ENCODE measurements at regions not wholly inside any gene's neighbourhood (a gene's known extent, or its start where the extent isn't known, plus 50 kb on each side); places are given as distances from the start of the nearest gene placed in this dataset.

DNA sequence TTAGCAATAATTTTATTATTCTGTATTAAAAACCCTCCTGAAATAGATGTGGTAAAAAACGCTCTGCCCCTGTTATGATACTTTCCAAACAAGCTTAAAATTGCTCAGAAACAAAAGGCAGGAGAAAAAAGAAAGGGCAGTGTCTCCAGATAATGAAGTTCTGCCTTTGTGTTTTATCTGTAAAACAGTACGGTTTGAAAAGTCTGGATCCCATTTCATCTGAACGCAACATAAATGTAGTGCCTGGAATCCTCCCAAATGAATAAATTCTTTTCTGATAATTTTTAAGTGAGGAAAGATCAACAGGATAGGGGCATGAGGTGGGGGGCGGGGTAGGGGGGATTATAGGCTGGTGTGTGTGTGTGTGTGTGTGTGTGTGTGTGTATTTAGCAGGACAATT, 87.5 kb upstream of the SOX9 start:
- Histone ChIP-seq H3K36me3 (ENCODE audit: control insufficient read depth, insufficient read depth, low read length) (no peaks in the 10 kb centered on the region), H3K27me3 (replicated peaks; ENCODE audit: control insufficient read depth, insufficient read depth, low read length) (no peaks in the 10 kb centered on the region), H3K4me3 (replicated peaks; ENCODE audit: low read depth, low read length) (no peak overlapping the region)
- DNase-seq (ENCODE audit: extremely low read depth, insufficient read length): no peak
- TF ChIP-seq, protein P1, sequence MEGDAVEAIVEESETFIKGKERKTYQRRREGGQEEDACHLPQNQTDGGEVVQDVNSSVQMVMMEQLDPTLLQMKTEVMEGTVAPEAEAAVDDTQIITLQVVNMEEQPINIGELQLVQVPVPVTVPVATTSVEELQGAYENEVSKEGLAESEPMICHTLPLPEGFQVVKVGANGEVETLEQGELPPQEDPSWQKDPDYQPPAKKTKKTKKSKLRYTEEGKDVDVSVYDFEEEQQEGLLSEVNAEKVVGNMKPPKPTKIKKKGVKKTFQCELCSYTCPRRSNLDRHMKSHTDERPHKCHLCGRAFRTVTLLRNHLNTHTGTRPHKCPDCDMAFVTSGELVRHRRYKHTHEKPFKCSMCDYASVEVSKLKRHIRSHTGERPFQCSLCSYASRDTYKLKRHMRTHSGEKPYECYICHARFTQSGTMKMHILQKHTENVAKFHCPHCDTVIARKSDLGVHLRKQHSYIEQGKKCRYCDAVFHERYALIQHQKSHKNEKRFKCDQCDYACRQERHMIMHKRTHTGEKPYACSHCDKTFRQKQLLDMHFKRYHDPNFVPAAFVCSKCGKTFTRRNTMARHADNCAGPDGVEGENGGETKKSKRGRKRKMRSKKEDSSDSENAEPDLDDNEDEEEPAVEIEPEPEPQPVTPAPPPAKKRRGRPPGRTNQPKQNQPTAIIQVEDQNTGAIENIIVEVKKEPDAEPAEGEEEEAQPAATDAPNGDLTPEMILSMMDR (IDR thresholded peaks at IDR 0.05; ENCODE audit: insufficient read depth, low read length, poor library complexity, severe bottlenecking): no peak

DNA sequence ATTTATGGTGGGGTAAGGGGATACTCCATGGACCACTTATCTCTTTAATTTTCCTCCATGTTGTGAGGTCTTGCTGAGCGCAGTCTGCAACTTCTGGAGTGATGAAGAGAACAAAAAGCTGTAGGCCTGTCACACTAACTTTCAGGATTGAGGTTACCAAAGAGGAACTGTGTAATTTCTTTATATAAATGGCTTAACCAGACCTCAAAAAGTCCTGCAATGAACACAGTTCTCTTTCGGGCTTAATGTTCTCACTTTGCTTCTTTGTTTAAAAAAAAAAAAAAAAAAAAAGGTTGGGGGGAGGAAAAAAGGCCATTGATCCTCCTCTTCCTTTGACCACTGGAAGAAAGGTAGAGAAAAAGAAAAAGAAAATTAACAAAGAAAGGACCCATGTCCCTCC, 86.8 kb upstream of the SOX9 start:
- Histone ChIP-seq H3K4me3 (replicated peaks; ENCODE audit: low read depth, low read length) (no peak overlapping the region), H3K27me3 (replicated peaks; ENCODE audit: control insufficient read depth, insufficient read depth, low read length) (no peaks in the 10 kb centered on the region), H3K36me3 (ENCODE audit: control insufficient read depth, insufficient read depth, low read length) (no peaks in the 10 kb centered on the region)
- DNase-seq (ENCODE audit: extremely low read depth, insufficient read length): peak; percentile 43
- TF ChIP-seq, protein P1 (IDR thresholded peaks at IDR 0.05; ENCODE audit: insufficient read depth, low read length, poor library complexity, severe bottlenecking): no peak

DNA sequence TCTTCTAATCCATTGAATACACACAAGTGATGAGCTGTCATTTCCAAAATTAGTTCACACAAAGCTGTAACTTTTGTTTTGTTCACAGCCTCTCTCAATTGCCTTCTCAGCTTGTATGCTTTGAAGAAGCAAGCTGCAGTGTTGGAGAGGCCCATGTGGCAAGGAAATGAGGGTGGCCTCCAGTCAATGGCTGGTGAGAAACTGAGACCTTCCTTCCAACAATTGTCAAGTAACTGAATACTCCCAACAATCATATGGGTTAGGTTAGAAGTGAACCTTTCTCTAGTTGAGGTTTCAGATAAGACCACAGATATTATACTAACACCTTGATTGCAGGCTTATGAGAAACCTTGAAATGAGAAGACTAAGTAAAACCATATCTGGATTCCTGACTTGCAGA, 82.4 kb upstream of the SOX9 start:
- no peak overlapping the region for H3K4me3 ChIP-seq (replicated peaks; ENCODE audit: low read depth, low read length)
- no peaks in the 10 kb centered on the region for H3K36me3 ChIP-seq (ENCODE audit: control insufficient read depth, insufficient read depth, low read length)
- TF ChIP-seq, protein P1 (IDR thresholded peaks at IDR 0.05; ENCODE audit: insufficient read depth, low read length, poor library complexity, severe bottlenecking): no peak
- peak; percentile 36 for DNase-seq (ENCODE audit: extremely low read depth, insufficient read length)
- no peaks in the 10 kb centered on the region for H3K27me3 ChIP-seq (replicated peaks; ENCODE audit: control insufficient read depth, insufficient read depth, low read length)

DNA sequence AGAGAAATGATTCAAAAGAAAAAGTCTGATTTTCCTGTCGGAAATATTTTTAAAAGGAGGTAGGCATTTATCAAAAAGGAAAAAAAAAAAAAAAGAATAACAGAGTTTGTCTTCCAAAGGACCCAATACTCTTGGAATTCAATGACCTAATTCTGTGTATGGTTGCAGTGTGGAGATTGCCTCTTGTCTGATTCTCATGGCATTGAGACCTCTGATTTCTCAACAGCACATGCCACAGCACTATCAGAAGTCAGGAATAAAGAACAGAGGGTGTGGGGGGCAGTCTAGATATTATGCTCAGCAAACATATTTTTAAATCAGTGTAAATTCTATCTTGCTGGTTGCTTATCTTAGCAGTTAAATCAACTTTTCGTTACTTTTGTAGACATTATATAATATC, 81.3 kb upstream of the SOX9 start:
- H3K36me3 ChIP-seq (ENCODE audit: control insufficient read depth, insufficient read depth, low read length): no peaks in the 10 kb centered on the region
- no peak overlapping the region for H3K4me3 ChIP-seq (replicated peaks; ENCODE audit: low read depth, low read length)
- no peaks in the 10 kb centered on the region for H3K27me3 ChIP-seq (replicated peaks; ENCODE audit: control insufficient read depth, insufficient read depth, low read length)
- no peak for DNase-seq (ENCODE audit: extremely low read depth, insufficient read length)
- TF ChIP-seq, protein P1 (IDR thresholded peaks at IDR 0.05; ENCODE audit: insufficient read depth, low read length, poor library complexity, severe bottlenecking): no peak

DNA sequence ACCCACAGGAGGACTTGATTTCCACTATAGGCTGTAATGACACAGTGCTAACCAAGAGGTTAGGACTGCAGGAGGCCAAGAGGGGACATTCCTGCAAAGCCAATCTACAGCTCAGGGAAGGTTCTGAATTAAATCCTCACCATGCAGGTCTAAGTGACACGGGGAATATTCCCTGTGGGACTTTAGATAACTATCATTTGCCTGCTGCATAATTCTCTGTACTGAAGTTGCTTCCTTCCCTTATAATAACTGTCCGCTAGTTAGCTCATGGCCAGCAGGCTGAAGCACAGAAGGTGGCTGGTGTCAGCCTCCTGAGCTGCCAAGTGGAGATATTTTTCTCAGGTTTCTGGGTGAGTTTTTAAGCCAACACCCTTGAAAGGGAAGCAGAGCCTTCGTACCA, 74.6 kb upstream of the SOX9 start:
- Histone ChIP-seq H3K27me3 (replicated peaks; ENCODE audit: control insufficient read depth, insufficient read depth, low read length) (no peaks in the 10 kb centered on the region), H3K4me3 (replicated peaks; ENCODE audit: low read depth, low read length) (no peak overlapping the region), H3K36me3 (ENCODE audit: control insufficient read depth, insufficient read depth, low read length) (no peaks in the 10 kb centered on the region)
- TF ChIP-seq, protein P1 (IDR thresholded peaks at IDR 0.05; ENCODE audit: insufficient read depth, low read length, poor library complexity, severe bottlenecking): no peak
- no peak for DNase-seq (ENCODE audit: extremely low read depth, insufficient read length)

Data from GM06990 (cell line).